ENCODE measurements at regions not wholly inside any gene's neighbourhood (a gene's known extent, or its start where the extent isn't known, plus 50 kb on each side); places are given as distances from the start of the nearest gene placed in this dataset.
A peak's percentile ranks its signal among the peaks of the same experiment; 100 is the strongest.
"Not testable (repeated sequence)": the region's sequence is repeated elsewhere in the genome, so short reads cannot be mapped to it uniquely, and the experiment has no call there.

- H2AFZ ChIP-seq (ENCODE audit: low read length), result no peak overlapping the region
- TF ChIP-seq EZH2 (IDR thresholded peaks at IDR 0.05; ENCODE audit: low read length, unreplicated experiment), result no peak
- no peak for TF ChIP-seq EZH2phosphoT487 (IDR thresholded peaks at IDR 0.05; ENCODE audit: borderline replicate concordance, low read length)
- TF ChIP-seq CTCF (conservative IDR thresholded peaks at IDR 0.05; ENCODE audit: low read depth, low read length), result no peak
- ChIA-PET POLR2A (ENCODE audit: unreplicated experiment) (no interaction called here), CTCF (no interaction called here)
- no peak overlapping the region for H3K27ac ChIP-seq (ENCODE audit: low read length)
- no peak overlapping the region for H3K4me2 ChIP-seq (ENCODE audit: low read length)
- BruUV-seq (replicated peaks), result no TSS peak
- no peak overlapping the region for H3K4me3 ChIP-seq (ENCODE audit: low read length)
- H3K36me3 ChIP-seq (ENCODE audit: low read depth, low read length), result no peaks in the 10 kb centered on the region
- DNase-seq, result no peak
- no peak overlapping the region for H3K9ac ChIP-seq (ENCODE audit: low read length)
- ATAC-seq, result no peak
- no peaks in the 10 kb centered on the region for H3F3A ChIP-seq (ENCODE audit: low read length, unreplicated experiment)
- intact Hi-C loops (cut with micrococcal nuclease), result no loop called here
- no peaks in the 10 kb centered on the region for H3K4me1 ChIP-seq (ENCODE audit: insufficient read depth, low read length)
- H3K9me3 ChIP-seq (ENCODE audit: low read length), result no peaks in the 10 kb centered on the region
- no peaks in the 10 kb centered on the region for H3K79me2 ChIP-seq (ENCODE audit: low read length)
- no peaks in the 10 kb centered on the region for H4K20me1 ChIP-seq (ENCODE audit: low read length)
- H3K9me2 ChIP-seq (replicated peaks; ENCODE audit: low read length), result no peaks in the 10 kb centered on the region
- no peaks in the 10 kb centered on the region for H3K27me3 ChIP-seq (ENCODE audit: low read length)
These were observed 113.6 kb downstream of the AHSP start for GRCh38 chr16:31641279-31641678.

GRCh38 chr16:31655674-31656073, 128.0 kb downstream of the AHSP start:
- H3F3A ChIP-seq (ENCODE audit: low read length, unreplicated experiment); H3K4me2 ChIP-seq (ENCODE audit: low read length); H3K9ac ChIP-seq (ENCODE audit: low read length); H3K9me2 ChIP-seq (replicated peaks; ENCODE audit: low read length); H3K27me3 ChIP-seq (ENCODE audit: low read length); intact Hi-C loops (cut with micrococcal nuclease); H4K20me1 ChIP-seq (ENCODE audit: low read length); H3K27ac ChIP-seq (ENCODE audit: low read length); ATAC-seq; H3K4me3 ChIP-seq (ENCODE audit: low read length); H3K4me1 ChIP-seq (ENCODE audit: insufficient read depth, low read length); H2AFZ ChIP-seq (ENCODE audit: low read length); H3K9me3 ChIP-seq (ENCODE audit: low read length); CTCF ChIA-PET; H3K36me3 ChIP-seq (ENCODE audit: low read depth, low read length); BruUV-seq (replicated peaks); DNase-seq; POLR2A ChIA-PET (ENCODE audit: unreplicated experiment); H3K79me2 ChIP-seq (ENCODE audit: low read length): not testable (repeated sequence)

- TF ChIP-seq EZH2 (IDR thresholded peaks at IDR 0.05; ENCODE audit: low read length, unreplicated experiment) (no peak), CTCF (conservative IDR thresholded peaks at IDR 0.05; ENCODE audit: low read depth, low read length) (no peak), EZH2phosphoT487 (IDR thresholded peaks at IDR 0.05; ENCODE audit: borderline replicate concordance, low read length) (no peak)
- POLR2A ChIA-PET (ENCODE audit: unreplicated experiment), result no interaction called here
- H3K4me3 ChIP-seq (ENCODE audit: low read length), result no peak overlapping the region
- H3K4me1 ChIP-seq (ENCODE audit: insufficient read depth, low read length), result 0 out of 2 replicates have a peak, but pooled peaks cover 10% of the 10 kb centered on the region
- no peaks in the 10 kb centered on the region for H3K9me3 ChIP-seq (ENCODE audit: low read length)
- peak overlapping the region; percentile 26; the same call in 1 of the 2 replicates for H3K27ac ChIP-seq (ENCODE audit: low read length)
- no peak for ATAC-seq
- no peak overlapping the region for H2AFZ ChIP-seq (ENCODE audit: low read length)
- DNase-seq, result peak; percentile 48
- no peak overlapping the region for H3K9ac ChIP-seq (ENCODE audit: low read length)
- H4K20me1 ChIP-seq (ENCODE audit: low read length), result no peaks in the 10 kb centered on the region
- no TSS peak for BruUV-seq (replicated peaks)
- CTCF ChIA-PET, result no interaction called here
- no peaks in the 10 kb centered on the region for H3K79me2 ChIP-seq (ENCODE audit: low read length)
- H3K9me2 ChIP-seq (replicated peaks; ENCODE audit: low read length), result no peaks in the 10 kb centered on the region
- intact Hi-C loops (cut with micrococcal nuclease), result no loop called here
- H3F3A ChIP-seq (ENCODE audit: low read length, unreplicated experiment), result no peaks in the 10 kb centered on the region
- no peaks in the 10 kb centered on the region for H3K36me3 ChIP-seq (ENCODE audit: low read depth, low read length)
- H3K27me3 ChIP-seq (ENCODE audit: low read length), result no peaks in the 10 kb centered on the region
- H3K4me2 ChIP-seq (ENCODE audit: low read length), result no peak overlapping the region
These were observed 137.2 kb downstream of the AHSP start for GRCh38 chr16:31664683-31665482.
